ENCODE measurements at regions not wholly inside any gene's neighbourhood (a gene's known extent, or its start where the extent isn't known, plus 50 kb on each side); places are given as distances from the start of the nearest gene placed in this dataset.
A peak's percentile ranks its signal among the peaks of the same experiment; 100 is the strongest.

- DNase-seq (ENCODE audit: low spot score) = no peak
- no peak for TF ChIP-seq CTCF (IDR thresholded peaks at IDR 0.05)
- Histone ChIP-seq H3K27ac (no peak overlapping the region), H3K4me3 (no peak overlapping the region)
These were observed 294.8 kb upstream of the G2E3 start for GRCh38 chr14:30264161-30264560.

GRCh38 chr14:30266290-30266689 is 292.7 kb upstream of the G2E3 start:
- TF ChIP-seq CTCF (IDR thresholded peaks at IDR 0.05) = no peak
- H3K4me3 ChIP-seq = no peak overlapping the region
- no peak overlapping the region for H3K27ac ChIP-seq
- no peak for DNase-seq (ENCODE audit: low spot score)

GRCh38 chr14:30267141-30267540 is 291.8 kb upstream of the G2E3 start:
- no peak for TF ChIP-seq CTCF (IDR thresholded peaks at IDR 0.05)
- DNase-seq (ENCODE audit: low spot score) = no peak
- Histone ChIP-seq H3K27ac (no peak overlapping the region), H3K4me3 (no peak overlapping the region)

GRCh38 chr14:30270200-30271161 is 288.5 kb upstream of the G2E3 start:
- DNase-seq (ENCODE audit: low spot score) = peak; percentile 86
- H3K27ac ChIP-seq = no peak overlapping the region
- TF ChIP-seq CTCF (IDR thresholded peaks at IDR 0.05) = peak; percentile 75
- peak overlapping the region; percentile 52 for H3K4me3 ChIP-seq

GRCh38 chr14:30271811-30272323 is 287.1 kb upstream of the G2E3 start:
- Histone ChIP-seq H3K27ac (no peak overlapping the region), H3K4me3 (no peak overlapping the region)
- no peak for DNase-seq (ENCODE audit: low spot score)
- no peak for TF ChIP-seq CTCF (IDR thresholded peaks at IDR 0.05)

GRCh38 chr14:30272848-30273832 is 285.8 kb upstream of the G2E3 start:
- H3K27ac ChIP-seq = no peak overlapping the region

More at GRCh38 chr14:30272848-30273832, 285.8 kb upstream of the G2E3 start:
- no peak for TF ChIP-seq CTCF (IDR thresholded peaks at IDR 0.05)
- DNase-seq (ENCODE audit: low spot score) = no peak
- H3K4me3 ChIP-seq = no peak overlapping the region
